NCI-H1436 (cell line): ENCODE measurements at regions not wholly inside any gene's neighbourhood (a gene's known extent, or its start where the extent isn't known, plus 50 kb on each side); places are given as distances from the start of the nearest gene placed in this dataset.
"Not testable (repeated sequence)": the region's sequence is repeated elsewhere in the genome, so short reads cannot be mapped to it uniquely, and the experiment has no call there.

Experiments
- DNase-seq: peaks from one replicate; lab custom pipeline; 2025; lab: John Stamatoyannopoulos, UW

- DNase-seq: no peak
These were observed 179.1 kb downstream of the FASLG start for GRCh38 chr1:172837816-172838679.

- no peak for DNase-seq
These were observed 179.9 kb downstream of the FASLG start for GRCh38 chr1:172838680-172839313.

DNA sequence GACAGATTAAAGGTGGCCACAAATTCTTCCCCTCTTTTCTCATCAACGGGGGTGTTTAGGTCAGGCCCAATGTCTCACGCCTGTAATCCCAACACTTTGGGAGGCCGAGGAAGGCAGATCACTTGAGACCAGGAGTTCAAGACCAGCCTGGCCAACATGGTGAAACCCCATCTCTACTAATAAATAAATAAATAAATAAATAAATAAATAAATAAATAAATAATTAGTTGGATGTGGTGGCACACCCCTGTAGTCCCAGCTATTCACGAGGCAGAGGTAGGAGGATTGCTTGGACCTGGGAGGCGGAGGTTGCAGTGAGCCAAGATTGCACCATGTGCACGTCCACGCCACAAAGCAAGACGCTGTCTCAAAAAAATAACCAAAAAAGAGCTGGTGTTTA lies 180.7 kb downstream of the FASLG start:
- DNase-seq: not testable (repeated sequence)

GRCh38 chr1:172843444-172843843 lies 184.5 kb downstream of the FASLG start:
- DNase-seq: no peak

GRCh38 chr1:172845371-172845770 lies 186.5 kb downstream of the FASLG start:
- no peak for DNase-seq

DNA sequence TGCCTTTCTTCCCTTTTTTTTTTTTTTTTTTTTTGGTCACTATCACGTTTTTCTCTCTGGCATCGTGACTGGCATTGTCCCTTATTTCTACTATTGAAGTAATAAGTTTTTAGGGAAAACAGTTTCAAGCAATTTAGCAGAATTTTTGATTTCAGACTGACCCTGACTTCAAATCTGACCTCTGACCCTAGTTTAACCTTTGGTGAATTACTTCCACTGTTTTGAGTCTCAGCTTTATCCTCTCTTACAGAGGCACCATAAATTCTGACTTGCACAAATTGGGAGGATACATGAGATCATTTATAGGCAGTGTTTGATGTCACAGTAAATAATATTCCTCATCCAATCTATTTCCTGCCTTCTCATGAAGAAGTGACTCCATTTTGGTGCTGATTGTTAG lies 187.0 kb downstream of the FASLG start:
- DNase-seq: no peak

- not testable (repeated sequence) for DNase-seq
These were observed 188.9 kb downstream of the FASLG start for GRCh38 chr1:172847814-172848213.

- DNase-seq: no peak
These were observed 190.8 kb downstream of the FASLG start for GRCh38 chr1:172849653-172850052.

GRCh38 chr1:172851077-172851476 lies 192.2 kb downstream of the FASLG start:
- DNase-seq: no peak

DNA sequence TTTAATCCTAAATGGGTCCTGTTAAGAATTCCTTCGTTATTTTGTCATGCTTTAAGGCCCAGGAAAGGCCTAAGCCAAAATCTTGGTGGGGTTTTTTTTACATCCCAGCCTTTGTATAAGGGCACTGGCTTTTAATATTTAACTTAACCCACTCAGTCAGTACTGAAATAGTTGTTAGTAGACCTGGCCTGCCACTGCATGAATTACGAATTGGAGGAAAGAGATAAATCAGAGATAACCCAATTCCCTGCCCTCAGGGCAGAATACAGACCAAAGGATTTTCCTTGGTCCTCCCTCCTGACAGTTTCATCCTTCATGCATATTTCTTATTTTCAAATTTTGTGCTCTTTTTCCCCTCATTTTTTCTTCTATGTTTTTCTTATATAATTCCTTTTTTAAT lies 193.0 kb downstream of the FASLG start:
- DNase-seq: no peak

DNA sequence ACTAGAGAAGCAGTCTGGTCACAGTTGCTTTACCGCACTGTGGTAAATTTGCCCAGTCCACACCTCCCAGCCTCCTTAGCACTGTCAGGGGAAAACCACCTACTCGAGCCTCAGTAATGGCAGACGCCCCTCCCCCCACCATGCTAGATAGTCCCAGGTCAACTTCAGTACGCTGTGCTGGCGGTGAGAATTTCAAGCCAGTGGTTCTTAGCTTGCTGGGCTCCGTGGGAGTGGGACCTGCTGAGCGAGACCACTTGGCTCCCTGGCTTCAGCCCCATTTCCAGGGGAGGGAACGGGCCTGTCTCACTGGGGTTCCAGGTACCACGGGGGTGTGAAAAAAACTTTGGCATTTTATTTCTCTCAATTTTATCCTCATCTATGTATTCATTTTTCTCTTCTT lies 194.8 kb downstream of the TNFSF18 start:
- DNase-seq: not testable (repeated sequence)

GRCh38 chr1:172863031-172863430 lies 187.7 kb downstream of the TNFSF18 start:
- no peak for DNase-seq

DNA sequence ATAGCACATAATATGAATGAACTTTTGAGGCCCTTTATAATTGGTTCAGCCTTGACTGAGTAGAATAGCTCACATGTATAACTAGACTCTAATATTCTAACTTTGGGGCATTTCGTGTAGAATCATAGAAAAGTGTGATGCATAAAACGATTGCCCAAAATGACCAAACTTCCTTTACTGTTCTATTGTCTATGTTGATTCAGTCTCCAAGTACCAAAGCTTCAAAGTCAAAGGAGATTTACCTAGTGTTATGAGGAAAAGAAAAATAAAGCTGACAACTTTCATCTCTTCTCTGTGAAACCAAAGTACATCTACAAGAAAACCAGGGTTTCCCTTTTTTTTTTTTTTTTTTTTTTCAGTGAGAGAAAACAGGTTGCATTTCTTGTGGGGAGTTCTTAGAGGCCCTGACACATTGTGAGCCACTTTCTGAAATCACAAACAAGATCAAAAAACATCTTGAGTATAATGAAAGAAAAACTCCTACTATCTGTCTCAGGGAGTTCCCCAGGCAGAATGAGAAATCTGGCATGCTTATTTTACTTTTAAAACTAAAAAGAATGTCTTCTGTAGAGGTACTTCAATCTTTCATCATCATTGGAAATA lies 183.4 kb downstream of the TNFSF18 start:
- no peak for DNase-seq

GRCh38 chr1:172870901-172871606 lies 179.7 kb downstream of the TNFSF18 start:
- no peak for DNase-seq

- DNase-seq: no peak
These were observed 175.8 kb downstream of the TNFSF18 start for GRCh38 chr1:172874950-172875349.

DNA sequence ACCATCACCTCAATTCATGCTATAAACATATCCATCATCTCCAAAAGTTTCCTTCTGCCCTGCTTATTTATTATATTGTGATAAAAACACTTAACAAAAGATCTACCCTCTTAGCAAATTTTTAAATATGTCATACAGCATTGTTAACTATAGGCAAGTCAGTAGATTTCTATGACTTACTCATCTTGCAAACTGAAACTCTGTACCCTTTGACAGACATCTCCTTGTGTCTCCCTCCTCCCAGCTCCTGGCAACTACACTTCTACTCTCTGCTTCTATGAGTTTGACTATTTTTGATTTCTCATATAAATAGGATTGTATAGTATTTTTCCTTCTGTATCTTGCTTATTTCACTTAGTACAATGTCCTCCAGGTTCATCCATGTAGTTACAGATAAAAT lies 174.8 kb downstream of the TNFSF18 start:
- no peak for DNase-seq

DNA sequence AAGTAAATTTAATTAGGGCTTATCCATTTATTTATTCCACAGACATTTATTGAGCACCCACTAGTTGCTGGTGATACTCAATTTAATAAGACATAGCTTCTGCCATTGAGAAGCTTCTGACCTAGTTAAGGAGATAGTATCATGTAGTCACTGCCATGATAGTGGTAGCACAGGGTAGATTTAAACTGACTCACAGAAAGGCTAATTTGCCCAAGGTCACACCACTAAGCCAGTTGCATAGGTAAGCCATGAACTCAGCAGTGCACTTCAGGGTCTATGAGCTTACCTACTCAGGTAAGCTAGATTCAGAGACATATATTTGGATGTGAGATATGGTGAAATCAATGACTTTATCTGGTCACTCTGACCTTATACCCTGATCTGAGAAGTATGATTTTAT lies 168.4 kb downstream of the TNFSF18 start:
- DNase-seq: no peak

GRCh38 chr1:172882791-172883386 lies 167.9 kb downstream of the TNFSF18 start:
- DNase-seq: no peak

- no peak for DNase-seq
These were observed 167.4 kb downstream of the TNFSF18 start for GRCh38 chr1:172883387-172883791.

DNA sequence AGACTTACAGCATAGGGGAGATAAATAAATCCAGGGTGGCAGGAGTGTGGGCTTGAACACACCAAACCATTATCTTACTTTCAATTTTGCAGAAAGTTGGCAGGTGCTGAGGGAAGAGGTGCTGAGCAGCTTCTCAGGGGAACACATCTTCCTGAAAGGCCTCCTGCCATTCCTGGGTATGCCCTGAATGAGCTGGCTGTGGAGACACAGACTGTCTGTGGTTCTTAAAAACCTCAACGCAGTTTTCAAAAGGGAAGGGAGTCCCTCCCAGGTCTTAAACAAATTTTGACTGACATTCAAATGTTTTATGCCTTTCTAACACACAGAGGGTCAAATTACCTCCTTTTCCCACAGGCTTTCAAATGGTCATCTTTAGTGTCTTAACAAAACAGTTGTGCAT lies 166.9 kb downstream of the TNFSF18 start:
- no peak for DNase-seq

DNA sequence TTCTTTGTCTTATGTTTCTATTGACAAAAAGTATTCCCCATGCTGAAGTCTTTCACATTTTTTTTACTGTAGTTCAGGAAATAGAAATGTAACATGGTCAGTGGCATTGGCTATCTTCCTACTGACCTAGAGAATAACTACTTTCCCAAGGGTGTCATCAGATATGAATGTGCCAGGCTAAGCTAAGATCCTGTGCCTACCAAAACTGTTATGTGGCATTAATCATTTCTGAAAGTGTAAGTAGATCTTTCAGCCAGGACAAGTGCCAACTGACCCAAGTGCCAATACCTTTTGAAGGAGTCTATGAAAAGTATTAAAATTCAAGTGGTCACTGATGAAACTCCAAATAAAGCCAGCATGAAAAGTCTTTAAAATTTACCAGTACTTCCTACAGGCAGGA lies 165.3 kb downstream of the TNFSF18 start:
- DNase-seq: no peak

GRCh38 chr1:172885971-172886370 lies 164.8 kb downstream of the TNFSF18 start:
- no peak for DNase-seq
